ENCODE measurements at regions not wholly inside any gene's neighbourhood (a gene's known extent, or its start where the extent isn't known, plus 50 kb on each side); places are given as distances from the start of the nearest gene placed in this dataset.

GRCh38 chr21:32090956-32091355 is 187.9 kb downstream of the MIS18A start:
- no peak for DNase-seq
- Mint-ChIP-seq H3K9me3 (ENCODE audit: insufficient read depth) (peaks cover 3% of the 10 kb centered on the region), H3K27ac (no peak overlapping the region), H3K27me3 (peaks cover 11% of the 10 kb centered on the region), H3K4me3 (no peak overlapping the region), H3K4me1 (no peaks in the 10 kb centered on the region)
- H3K27ac ChIP-seq (ENCODE audit: low read length in 2 of 2): no peak overlapping the region
- H3K27me3 ChIP-seq (replicated peaks in 1 of 4; ENCODE audit: control extremely low read depth in 1 of 4, control insufficient read depth in 3 of 4, insufficient read depth in 4 of 4, low read length in 3 of 4): no peaks in the 10 kb centered on the region
- WGBS (ENCODE audit: insufficient coverage): 100% methylated on average over 1 of the region's 3 CpGs
- H3K9me3 ChIP-seq (ENCODE audit: control extremely low read depth in 1 of 3, control insufficient read depth in 2 of 3, insufficient read depth in 1 of 3, low read length in 2 of 3): peaks cover 0 to 9% (median 0%) of the 10 kb centered on the region in 3 donors
- no peak overlapping the region for H3K4me2 ChIP-seq (replicated peaks; ENCODE audit: low read depth, low read length, poor library complexity, severe bottlenecking)
- ATAC-seq (ENCODE audit: low read depth): no peak
- no peak overlapping the region for H3K4me3 ChIP-seq (ENCODE audit: control extremely low read depth in 1 of 5, extremely low read depth in 1 of 5, insufficient read depth in 1 of 5, low read depth in 2 of 5, low read length in 4 of 5)
- H4K20me1 ChIP-seq (ENCODE audit: control insufficient read depth, insufficient read depth, low read length, poor library complexity, severe bottlenecking): no peaks in the 10 kb centered on the region
- no peak overlapping the region for H3K9ac ChIP-seq (ENCODE audit: low read length)
- no peaks in the 10 kb centered on the region for H3K4me1 ChIP-seq (ENCODE audit: control insufficient read depth in 2 of 2, insufficient read depth in 2 of 2, low read length in 2 of 2)
- TF ChIP-seq EZH2 (IDR thresholded peaks at IDR 0.05; ENCODE audit: borderline replicate concordance, insufficient read depth, low read depth, low read length, poor library complexity, severe bottlenecking): no peak
- no peak for TF ChIP-seq CTCF (IDR thresholded peaks at IDR 0.05)
- no peaks in the 10 kb centered on the region for H3K79me2 ChIP-seq (ENCODE audit: control insufficient read depth, insufficient read depth, low read length)
- no peaks in the 10 kb centered on the region for H3K36me3 ChIP-seq (replicated peaks in 1 of 2; ENCODE audit: control extremely low read depth in 1 of 2, control insufficient read depth in 1 of 2, extremely low read depth in 1 of 2, insufficient read depth in 2 of 2, low read length in 1 of 2)
- intact Hi-C loops (cut with micrococcal nuclease): no loop called here
- H2AFZ ChIP-seq (ENCODE audit: insufficient read depth, low read depth, low read length, poor library complexity, severe bottlenecking): no peak overlapping the region
- ChIA-PET POLR2A (no interaction called here), CTCF (no interaction called here)

GRCh38 chr21:32089766-32090165 is 189.1 kb downstream of the MIS18A start:
- H3K27ac ChIP-seq (ENCODE audit: low read length in 2 of 2): no peak overlapping the region
- H2AFZ ChIP-seq (ENCODE audit: insufficient read depth, low read depth, low read length, poor library complexity, severe bottlenecking): no peak overlapping the region
- TF ChIP-seq CTCF (IDR thresholded peaks at IDR 0.05) (no peak), EZH2 (IDR thresholded peaks at IDR 0.05; ENCODE audit: borderline replicate concordance, insufficient read depth, low read depth, low read length, poor library complexity, severe bottlenecking) (no peak)
- H4K20me1 ChIP-seq (ENCODE audit: control insufficient read depth, insufficient read depth, low read length, poor library complexity, severe bottlenecking): no peaks in the 10 kb centered on the region
- H3K4me1 Mint-ChIP-seq: no peaks in the 10 kb centered on the region
- H3K4me2 ChIP-seq (replicated peaks; ENCODE audit: low read depth, low read length, poor library complexity, severe bottlenecking): no peak overlapping the region
- CTCF ChIA-PET: no interaction called here
- peaks cover 16% of the 10 kb centered on the region for H3K27me3 Mint-ChIP-seq
- peaks cover 0 to 9% (median 0%) of the 10 kb centered on the region in 3 donors for H3K9me3 ChIP-seq (ENCODE audit: control extremely low read depth in 1 of 3, control insufficient read depth in 2 of 3, insufficient read depth in 1 of 3, low read length in 2 of 3)
- intact Hi-C loops (cut with micrococcal nuclease): no loop called here
- no peak overlapping the region for H3K27ac Mint-ChIP-seq
- 83% methylated on average over 1 of the region's 2 CpGs for WGBS (ENCODE audit: insufficient coverage)
- no peak overlapping the region for H3K4me3 Mint-ChIP-seq
- H3K79me2 ChIP-seq (ENCODE audit: control insufficient read depth, insufficient read depth, low read length): no peaks in the 10 kb centered on the region
- H3K4me1 ChIP-seq (ENCODE audit: control insufficient read depth in 2 of 2, insufficient read depth in 2 of 2, low read length in 2 of 2): no peaks in the 10 kb centered on the region
- ATAC-seq (ENCODE audit: low read depth): no peak
- H3K9me3 Mint-ChIP-seq (ENCODE audit: insufficient read depth): peaks cover 3% of the 10 kb centered on the region
- no peaks in the 10 kb centered on the region for H3K27me3 ChIP-seq (replicated peaks in 1 of 4; ENCODE audit: control extremely low read depth in 1 of 4, control insufficient read depth in 3 of 4, insufficient read depth in 4 of 4, low read length in 3 of 4)
- no peak for DNase-seq
- H3K36me3 ChIP-seq (replicated peaks in 1 of 2; ENCODE audit: control extremely low read depth in 1 of 2, control insufficient read depth in 1 of 2, extremely low read depth in 1 of 2, insufficient read depth in 2 of 2, low read length in 1 of 2): no peaks in the 10 kb centered on the region
- H3K9ac ChIP-seq (ENCODE audit: low read length): no peak overlapping the region
- POLR2A ChIA-PET: no interaction called here
- no peak overlapping the region for H3K4me3 ChIP-seq (ENCODE audit: control extremely low read depth in 1 of 5, extremely low read depth in 1 of 5, insufficient read depth in 1 of 5, low read depth in 2 of 5, low read length in 4 of 5)
